Neuronal stem cell (in vitro differentiated cells): ENCODE measurements at regions not wholly inside any gene's neighbourhood (a gene's known extent, or its start where the extent isn't known, plus 50 kb on each side); places are given as distances from the start of the nearest gene placed in this dataset.
A peak's percentile ranks its signal among the peaks of the same experiment; 100 is the strongest.

Experiments
- DNase-seq: peaks from one replicate; pipeline ENCODE4 v3.0.0-alpha.2; 2013; ENCODE audit warnings: low spot score
- H2AFZ ChIP-seq: one replicate; pipeline ENCODE4 v1.6.1; 2013; ENCODE audit warnings: mild to moderate bottlenecking, low read length, inconsistent platforms
- H2AK5ac ChIP-seq: 2 replicates; pipeline ENCODE4 v1.6.1; 2013; ENCODE audit warnings: low read depth, mild to moderate bottlenecking, inconsistent platforms, low read length, moderate library complexity, mixed read lengths
- H2BK120ac ChIP-seq: 2 replicates; pipeline ENCODE4 v1.6.1; 2013; ENCODE audit warnings: low read depth, mild to moderate bottlenecking, inconsistent platforms, low read length, moderate library complexity, mixed read lengths
- H2BK12ac ChIP-seq: one replicate; pipeline ENCODE4 v1.6.1; 2013; ENCODE audit warnings: low read length, inconsistent platforms
- H2BK15ac ChIP-seq: 2 replicates; pipeline ENCODE4 v1.6.1; 2013; ENCODE audit warnings: mild to moderate bottlenecking, low read length, inconsistent platforms, mixed read lengths
- H2BK5ac ChIP-seq: one replicate; pipeline ENCODE4 v1.6.1; 2013; ENCODE audit warnings: inconsistent platforms, mild to moderate bottlenecking, low read length, moderate library complexity
- H3K14ac ChIP-seq: one replicate; pipeline ENCODE4 v1.6.1; 2013; ENCODE audit warnings: low read length, inconsistent platforms
- H3K18ac ChIP-seq: 2 replicates; pipeline ENCODE4 v1.6.1; 2013; ENCODE audit warnings: low read length, inconsistent platforms
- H3K23ac ChIP-seq: 2 replicates; pipeline ENCODE4 v1.6.1; 2013; ENCODE audit warnings: low read depth, mild to moderate bottlenecking, mixed read lengths, low read length, inconsistent platforms; ENCODE audit not compliant: poor library complexity
- H3K27ac ChIP-seq: replicated peaks from 3 replicates; pipeline ENCODE4 v1.5.1; 2013; ENCODE audit warnings: low read length, inconsistent platforms
- H3K27me3 ChIP-seq, 3 experiments: 2 replicates each; pipeline ENCODE4 v1.6.1; 2013; ENCODE audit warnings: low read length in 3 of 3, mild to moderate bottlenecking in 2 of 3, inconsistent platforms in 1 of 3, low read depth in 1 of 3, mixed read lengths in 1 of 3, moderate library complexity in 1 of 3; ENCODE audit not compliant: control insufficient read depth in 3 of 3, insufficient read depth in 3 of 3
- H3K36me3 ChIP-seq, 2 donors: replicated peaks in 1 of 2; 2 replicates each; pipeline ENCODE4 v1.6.1; 2013; ENCODE audit warnings: low read length in 2 of 2; ENCODE audit not compliant: control insufficient read depth in 2 of 2, insufficient read depth in 2 of 2
- H3K4ac ChIP-seq: 2 replicates; pipeline ENCODE4 v1.6.1; 2013; ENCODE audit warnings: inconsistent platforms, mild to moderate bottlenecking, low read length, moderate library complexity
- H3K4me1 ChIP-seq, 2 donors: 1 replicate in 1 of 2; 2 replicates in 1 of 2; pipeline ENCODE4 v1.6.1; 2013; ENCODE audit warnings: low read length in 2 of 2, low read depth in 1 of 2; ENCODE audit not compliant: control insufficient read depth in 2 of 2, insufficient read depth in 1 of 2
- H3K4me2 ChIP-seq: one replicate; pipeline ENCODE4 v1.6.1; 2013; ENCODE audit warnings: mild to moderate bottlenecking, low read length, inconsistent platforms; ENCODE audit not compliant: insufficient read depth, poor library complexity, severe bottlenecking
- H3K4me3 ChIP-seq, 2 donors: 2 replicates each; pipeline ENCODE4 v1.5.1; 2013; ENCODE audit warnings: low read length in 2 of 2, mild to moderate bottlenecking in 2 of 2, inconsistent platforms in 1 of 2, moderate library complexity in 1 of 2
- H3K79me1 ChIP-seq: one replicate; pipeline ENCODE4 v1.6.1; 2013; ENCODE audit warnings: low read depth, mild to moderate bottlenecking, inconsistent platforms, low read length, moderate library complexity
- H3K9ac ChIP-seq: one replicate; pipeline ENCODE4 v1.6.1; 2013; ENCODE audit warnings: mild to moderate bottlenecking, low read depth, low read length, inconsistent platforms; ENCODE audit not compliant: poor library complexity
- H3K9me3 ChIP-seq, 2 donors: replicated peaks in 1 of 2; 2 replicates each; pipeline versions ENCODE3 to v1.6.1; 2013; ENCODE audit warnings: low read length in 2 of 2, mild to moderate bottlenecking in 2 of 2, inconsistent platforms in 1 of 2, low read depth in 1 of 2, mixed read lengths in 1 of 2, moderate library complexity in 1 of 2; ENCODE audit not compliant: control insufficient read depth in 2 of 2, insufficient read depth in 1 of 2
- H4K8ac ChIP-seq: one replicate; pipeline ENCODE4 v1.6.1; 2013; ENCODE audit warnings: low read depth, mild to moderate bottlenecking, inconsistent platforms, low read length, moderate library complexity
- H4K91ac ChIP-seq: one replicate; pipeline ENCODE4 v1.6.1; 2013; ENCODE audit warnings: low read length, low read depth, mild to moderate bottlenecking, inconsistent platforms; ENCODE audit not compliant: poor library complexity
- WGBS, 2 donors: extraction: QIAGEN DNeasy Blood & Tissue Kit; methylation state at CpG; one replicate each; pipeline ENCODE4 v1.1.7; 2013; ENCODE audit warnings: missing lambda C conversion rate in 2 of 2, mixed read lengths in 1 of 2; ENCODE audit not compliant: insufficient read length in 2 of 2, insufficient replicate concordance in 1 of 2; ENCODE audit errors: extremely low coverage in 2 of 2; 5-methylcytosine and 5-hydroxymethylcytosine counted together

DNA sequence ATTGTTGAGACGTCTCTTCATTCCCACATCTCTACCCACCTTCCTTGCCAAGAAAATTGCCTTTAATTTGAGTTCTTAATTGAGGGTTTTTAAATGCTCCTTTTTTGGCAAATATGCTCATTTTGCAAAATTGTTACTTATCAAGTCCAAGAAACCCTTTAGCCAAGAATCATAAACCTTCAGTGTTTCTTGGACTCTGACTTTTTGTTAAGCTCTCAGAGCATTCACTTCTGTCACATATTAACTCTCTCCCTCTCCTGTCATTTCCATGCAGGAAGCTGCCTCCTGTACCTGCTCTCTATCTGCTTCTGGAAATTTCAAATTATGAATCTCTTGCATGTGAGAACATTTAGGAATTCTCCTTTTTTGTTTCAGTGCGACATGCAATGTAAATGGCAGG lies 100.0 kb upstream of the PIEZO2 start:
- no peak overlapping the region for H2BK12ac ChIP-seq
- peaks cover 2% of the 10 kb centered on the region for H3K79me1 ChIP-seq
- H3K27ac ChIP-seq: no peak overlapping the region
- H2BK15ac ChIP-seq: no peak overlapping the region
- H3K4me3 ChIP-seq: no peak overlapping the region
- no peaks in the 10 kb centered on the region for H3K27me3 ChIP-seq
- H3K36me3 ChIP-seq: peaks cover 0 to 1% of the 10 kb centered on the region in 2 donors
- H3K4me1 ChIP-seq: no peaks in the 10 kb centered on the region
- H2AK5ac ChIP-seq: no peak overlapping the region
- H3K18ac ChIP-seq: no peak overlapping the region
- H2BK5ac ChIP-seq: no peak overlapping the region
- no peak overlapping the region for H3K4me2 ChIP-seq
- H4K8ac ChIP-seq: no peak overlapping the region
- no peak overlapping the region for H3K9ac ChIP-seq
- H4K91ac ChIP-seq: no peak overlapping the region
- no peak overlapping the region for H2AFZ ChIP-seq
- no peak overlapping the region for H3K14ac ChIP-seq
- no peak overlapping the region for H3K4ac ChIP-seq
- H2BK120ac ChIP-seq: no peak overlapping the region
- no CpG with 5 or more reads among the region's 2 CpGs for WGBS, 2 donors
- H3K23ac ChIP-seq: no peak overlapping the region
- DNase-seq: no peak
- peaks cover 0 to 5% of the 10 kb centered on the region in 2 donors for H3K9me3 ChIP-seq

DNA sequence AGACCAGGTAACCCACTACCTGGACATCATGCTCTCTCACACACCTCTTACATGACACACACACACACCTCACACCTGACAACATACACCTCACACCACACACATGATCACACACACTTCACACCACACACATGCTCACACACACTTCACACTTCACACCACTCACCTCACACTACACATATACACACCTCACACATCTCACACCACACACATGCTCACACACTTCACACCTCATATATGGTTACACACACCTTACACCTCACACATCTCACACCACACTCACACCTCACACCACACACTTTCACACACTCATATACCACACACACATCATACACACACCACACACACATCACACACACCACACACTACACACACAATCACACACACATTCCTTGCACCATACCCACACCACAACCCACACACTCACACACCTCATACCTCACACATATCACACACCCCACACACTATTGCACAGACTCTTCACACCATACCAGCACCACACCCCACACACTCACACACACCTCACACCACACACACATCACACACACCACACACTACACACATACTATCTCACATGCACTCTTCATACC lies 98.1 kb upstream of the PIEZO2 start:
- no peak for DNase-seq
- Histone ChIP-seq H4K8ac (peak overlapping the region; percentile 1), H2AK5ac (no peak overlapping the region), H3K14ac (no peak overlapping the region), H4K91ac (no peak overlapping the region), H3K9me3 (peaks cover 0 to 5% of the 10 kb centered on the region in 2 donors), H2BK12ac (peak overlapping the region; percentile 59), H3K4ac (no peak overlapping the region), H2BK120ac (no peak overlapping the region), H3K4me1 (no peaks in the 10 kb centered on the region), H3K4me3 (peak overlapping the region in 1 of 2 donors; percentile 49), H3K79me1 (peaks cover 2% of the 10 kb centered on the region), H3K23ac (peak overlapping the region; percentile 15), H3K9ac (no peak overlapping the region), H3K18ac (no peak overlapping the region), H3K36me3 (peaks cover 0 to 1% of the 10 kb centered on the region in 2 donors), H3K27me3 (no peaks in the 10 kb centered on the region), H2BK5ac (no peak overlapping the region), H2AFZ (no peak overlapping the region), H3K4me2 (no peak overlapping the region), H2BK15ac (no peak overlapping the region), H3K27ac (no peak overlapping the region)

DNA sequence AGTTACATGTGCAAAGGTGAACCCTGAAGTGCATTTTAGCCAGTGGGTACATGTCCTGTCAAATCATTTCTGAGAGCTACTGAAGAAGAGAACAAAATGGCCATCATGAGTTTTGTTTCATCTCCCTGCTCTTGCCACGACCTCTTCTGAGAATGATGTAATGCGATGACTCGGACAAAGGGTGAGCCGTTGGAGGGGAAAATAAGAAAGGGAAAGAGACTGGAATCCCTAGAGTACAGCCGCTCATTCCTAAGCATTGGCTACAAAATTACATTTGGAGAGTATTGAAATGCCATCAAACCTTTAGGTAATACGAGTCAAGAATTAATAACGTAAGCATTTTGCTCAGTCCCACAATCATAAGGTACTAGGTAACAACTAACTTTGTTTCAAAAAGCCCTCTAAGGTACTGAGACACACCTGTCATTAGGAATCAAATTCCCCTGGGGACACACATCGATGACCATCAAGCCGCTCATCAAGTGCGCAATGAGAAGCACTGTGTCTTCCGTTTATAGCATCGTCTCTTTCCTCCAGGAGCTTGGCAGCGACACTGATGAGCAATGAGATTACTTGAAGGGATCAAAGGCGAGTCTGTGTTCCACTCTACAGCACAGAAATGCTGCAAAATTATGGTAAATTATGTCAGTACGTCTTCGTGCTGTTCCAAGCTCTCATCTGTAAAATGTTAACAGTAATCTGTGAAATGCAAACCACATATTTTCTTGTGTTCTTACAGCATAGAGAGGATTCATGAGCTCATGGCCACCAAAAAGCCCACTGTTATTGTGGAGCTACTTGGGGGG lies 97.3 kb upstream of the PIEZO2 start:
- Histone ChIP-seq H3K79me1 (peaks cover 2% of the 10 kb centered on the region), H3K18ac (no peak overlapping the region), H3K9ac (no peak overlapping the region), H3K27ac (no peak overlapping the region), H2AK5ac (no peak overlapping the region), H3K9me3 (peaks cover 0 to 5% of the 10 kb centered on the region in 2 donors), H3K14ac (no peak overlapping the region), H3K4ac (no peak overlapping the region), H2BK12ac (no peak overlapping the region), H4K8ac (no peak overlapping the region), H2BK5ac (no peak overlapping the region), H3K4me3 (no peak overlapping the region), H3K4me2 (no peak overlapping the region), H3K36me3 (peaks cover 0 to 1% of the 10 kb centered on the region in 2 donors), H2AFZ (no peak overlapping the region), H3K23ac (no peak overlapping the region), H4K91ac (no peak overlapping the region), H3K4me1 (no peaks in the 10 kb centered on the region), H2BK15ac (no peak overlapping the region), H2BK120ac (no peak overlapping the region), H3K27me3 (no peaks in the 10 kb centered on the region)
- no CpG with 5 or more reads among the region's 16 CpGs for WGBS, 2 donors
- DNase-seq: no peak

DNA sequence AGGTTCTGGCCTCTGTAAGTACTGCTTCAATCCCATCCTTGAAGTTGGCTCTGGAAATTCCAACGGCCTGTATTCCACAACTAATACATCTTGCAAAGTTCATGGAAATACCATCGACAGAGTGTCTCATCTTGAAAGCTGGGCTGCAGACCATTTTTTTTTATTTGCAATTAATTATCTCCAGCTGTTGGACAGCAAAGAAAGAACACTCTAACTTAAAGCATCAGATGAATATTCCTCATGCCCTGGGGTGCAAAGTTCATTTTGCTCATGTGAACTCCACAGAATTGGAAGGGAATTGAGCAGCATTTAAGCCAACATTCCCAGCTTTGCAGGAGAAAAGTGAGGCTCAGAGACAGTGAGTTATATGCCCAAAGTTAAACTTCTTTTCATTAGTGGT lies 96.5 kb upstream of the PIEZO2 start:
- H2BK15ac ChIP-seq: no peak overlapping the region
- no peak overlapping the region for H2BK12ac ChIP-seq
- H2AK5ac ChIP-seq: no peak overlapping the region
- no peak overlapping the region for H3K18ac ChIP-seq
- H3K36me3 ChIP-seq: peaks cover 0 to 1% of the 10 kb centered on the region in 2 donors
- H2AFZ ChIP-seq: no peak overlapping the region
- DNase-seq: no peak
- H4K91ac ChIP-seq: no peak overlapping the region
- no peak overlapping the region for H2BK5ac ChIP-seq
- H3K27ac ChIP-seq: no peak overlapping the region
- H3K27me3 ChIP-seq: no peaks in the 10 kb centered on the region
- H3K4me2 ChIP-seq: no peak overlapping the region
- no peak overlapping the region for H3K14ac ChIP-seq
- WGBS, 2 donors: no CpG with 5 or more reads among the region's 2 CpGs
- H3K4me1 ChIP-seq: no peaks in the 10 kb centered on the region
- peaks cover 2% of the 10 kb centered on the region for H3K79me1 ChIP-seq
- no peak overlapping the region for H4K8ac ChIP-seq
- H3K4ac ChIP-seq: no peak overlapping the region
- H3K9me3 ChIP-seq: peaks cover 0 to 5% of the 10 kb centered on the region in 2 donors
- no peak overlapping the region for H3K23ac ChIP-seq
- H3K4me3 ChIP-seq: no peak overlapping the region
- no peak overlapping the region for H3K9ac ChIP-seq
- H2BK120ac ChIP-seq: no peak overlapping the region
